Lower leg skin (tissue), 3 donors: ENCODE measurements at regions not wholly inside any gene's neighbourhood (a gene's known extent, or its start where the extent isn't known, plus 50 kb on each side); places are given as distances from the start of the nearest gene placed in this dataset.

ENCODE experiments used
- CTCF ChIP-seq, 3 donors: fragments of 450-650 bp; IDR thresholded peaks; one replicate each; pipeline ENCODE4 v1.5.1; 2016; ENCODE audit warnings: antibody characterized with exemption in 3 of 3, mild to moderate bottlenecking in 3 of 3, moderate library complexity in 2 of 3
- POLR2A ChIP-seq, 2 donors: fragments of 450-650 bp; IDR thresholded peaks; one replicate each; pipeline ENCODE4 v1.6.1; 2016 to 2017; ENCODE audit warnings: antibody characterized with exemption in 2 of 2, mild to moderate bottlenecking in 1 of 2, moderate library complexity in 1 of 2

GRCh38 chr5:169439362-169439761 is 138.4 kb upstream of the SLIT3 start:
- no peak for TF ChIP-seq CTCF (IDR thresholded peaks at IDR 0.05)
- TF ChIP-seq POLR2A (IDR thresholded peaks at IDR 0.05): no peak
